HG03460 (cell line): ENCODE measurements at regions not wholly inside any gene's neighbourhood (a gene's known extent, or its start where the extent isn't known, plus 50 kb on each side); places are given as distances from the start of the nearest gene placed in this dataset.
"Not testable (repeated sequence)": the region's sequence is repeated elsewhere in the genome, so short reads cannot be mapped to it uniquely, and the experiment has no call there.

Experiments
- ATAC-seq: cut with Tn5 transposase; IDR thresholded peaks from one replicate; pipeline ENCODE4 v1.9.1; 2021; ENCODE audit not compliant: unreplicated experiment

DNA sequence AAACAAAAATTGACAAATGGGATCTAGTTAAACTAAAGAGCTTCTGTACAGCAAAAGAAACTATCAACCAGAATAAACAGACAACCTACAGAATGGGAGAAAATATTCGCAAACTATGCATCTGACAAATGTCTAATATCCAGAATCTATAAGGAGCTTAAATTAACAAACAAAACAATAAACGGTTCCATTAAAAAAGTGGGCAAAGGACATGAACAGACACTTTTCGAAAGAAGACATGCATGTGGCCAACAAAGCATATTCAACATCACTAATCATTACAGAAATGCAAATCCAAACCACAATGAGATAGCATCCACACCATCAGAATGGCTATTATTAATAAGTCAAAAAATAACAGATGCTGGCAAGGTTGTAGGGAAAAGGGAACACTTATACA, 50.5 kb upstream of the MED13L start:
- not testable (repeated sequence) for ATAC-seq

DNA sequence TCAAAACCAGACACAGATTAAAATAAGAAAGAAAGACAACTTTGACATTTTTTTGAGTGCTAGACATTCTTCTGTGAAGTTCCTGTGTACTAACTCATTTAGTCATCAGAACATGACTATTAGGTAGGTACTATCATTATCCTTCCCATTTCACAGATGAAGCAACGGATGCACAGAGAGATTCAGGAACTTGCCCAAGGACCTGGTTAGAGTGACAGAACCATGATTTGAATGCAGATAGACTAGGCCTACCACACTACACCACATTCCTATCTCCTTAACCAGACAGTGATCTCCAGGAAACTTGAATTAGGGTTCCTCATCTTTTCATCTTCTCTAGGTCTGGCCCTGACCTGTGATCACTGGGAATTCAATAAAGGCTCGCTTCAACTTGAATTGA, 54.4 kb upstream of the MED13L start:
- ATAC-seq, result no peak

DNA sequence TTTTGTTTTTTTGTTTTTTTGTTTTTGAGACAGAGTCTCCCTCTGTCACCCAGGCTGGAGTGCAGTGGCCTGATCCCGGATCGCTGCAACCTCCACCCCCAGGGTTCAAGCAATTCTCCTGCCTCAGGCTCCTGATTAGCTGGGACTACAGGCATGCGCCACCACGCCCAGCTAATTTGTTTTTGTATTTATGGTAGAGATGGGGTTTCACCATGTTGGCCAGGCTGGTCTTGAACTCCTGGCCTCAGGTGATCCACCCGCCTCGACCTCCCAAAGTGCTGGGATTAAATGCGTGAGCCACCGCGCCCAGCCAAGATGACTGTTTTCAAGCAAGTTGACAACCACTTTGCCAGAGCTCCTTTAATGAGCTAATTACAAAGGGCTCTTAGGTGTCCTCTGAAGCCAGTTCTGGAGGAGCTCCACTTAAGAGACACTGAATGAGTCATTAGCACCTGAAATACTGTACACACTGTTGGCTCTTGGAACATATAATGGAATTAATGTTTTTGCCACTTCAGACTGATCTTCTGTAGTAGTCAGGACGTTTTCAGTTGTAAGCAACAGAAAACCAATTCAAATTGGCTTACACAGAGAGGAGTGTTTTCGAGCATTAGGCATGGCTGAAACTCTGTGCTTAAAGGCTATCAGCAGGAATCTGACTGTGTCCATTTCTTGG, 55.4 kb upstream of the MED13L start:
- no peak for ATAC-seq

DNA sequence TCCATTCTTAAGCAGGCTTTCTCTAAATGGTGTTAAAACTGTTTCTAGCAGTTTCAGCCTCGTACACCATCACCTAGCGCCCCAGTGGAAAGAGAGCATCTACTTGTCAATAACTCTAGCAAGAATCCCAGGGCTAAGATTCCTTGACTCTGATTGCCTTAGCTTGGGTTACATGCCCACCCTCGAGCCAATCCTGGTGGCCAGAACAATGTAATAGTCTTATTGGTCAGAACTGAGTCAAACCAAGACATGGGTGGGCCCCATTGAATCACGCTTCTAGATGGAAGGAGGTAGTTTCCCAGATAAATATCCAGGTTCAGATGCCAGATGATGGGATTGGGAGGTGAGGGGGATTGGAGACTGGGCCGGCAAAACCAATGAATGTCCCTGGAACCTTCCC, 55.9 kb upstream of the MED13L start:
- no peak for ATAC-seq

DNA sequence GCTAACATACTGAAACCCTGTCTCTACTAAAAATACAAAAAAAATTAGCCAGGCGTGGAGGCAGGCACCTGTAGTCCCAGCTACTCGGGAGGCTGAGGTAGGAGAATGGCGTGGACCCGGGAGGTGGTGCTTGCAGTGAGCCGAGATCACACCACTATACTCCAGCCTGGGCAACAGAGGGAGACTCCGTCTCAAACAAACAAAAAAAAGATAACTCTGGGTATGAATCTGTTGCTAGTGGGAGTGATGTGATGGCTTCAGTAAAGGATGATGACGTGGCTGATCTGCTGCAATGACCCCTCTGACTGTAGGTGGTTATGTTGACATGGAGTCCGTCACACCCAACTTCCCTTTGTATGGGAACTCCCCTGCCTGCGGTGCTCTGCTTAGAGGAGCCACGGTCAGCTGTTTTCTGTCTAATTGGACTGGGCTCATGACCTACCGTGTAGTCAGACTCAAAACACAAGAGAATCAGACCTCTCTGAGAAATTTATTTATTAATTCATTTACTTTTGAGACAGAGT, 59.1 kb upstream of the MED13L start:
- peak; percentile 78 for ATAC-seq

DNA sequence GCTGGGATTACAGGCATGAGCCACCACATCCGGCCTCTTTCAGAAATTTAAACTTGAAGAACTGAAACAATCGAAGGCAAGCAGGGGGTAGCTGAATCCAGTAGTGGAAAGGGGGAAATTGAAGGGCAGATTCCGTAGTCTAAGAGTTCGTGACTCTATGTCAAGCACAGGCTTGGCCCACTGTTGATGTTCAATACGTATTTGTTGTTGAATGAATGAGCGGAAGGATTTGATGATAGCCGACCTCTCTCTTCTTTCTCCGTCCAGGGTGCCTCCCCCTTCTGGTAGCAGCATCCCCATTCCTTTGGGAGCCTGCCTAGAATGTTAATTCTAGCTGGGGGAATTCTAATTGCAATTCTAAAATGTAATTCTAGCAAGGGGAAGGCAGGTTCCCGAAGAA, 59.8 kb upstream of the MED13L start:
- no peak for ATAC-seq

DNA sequence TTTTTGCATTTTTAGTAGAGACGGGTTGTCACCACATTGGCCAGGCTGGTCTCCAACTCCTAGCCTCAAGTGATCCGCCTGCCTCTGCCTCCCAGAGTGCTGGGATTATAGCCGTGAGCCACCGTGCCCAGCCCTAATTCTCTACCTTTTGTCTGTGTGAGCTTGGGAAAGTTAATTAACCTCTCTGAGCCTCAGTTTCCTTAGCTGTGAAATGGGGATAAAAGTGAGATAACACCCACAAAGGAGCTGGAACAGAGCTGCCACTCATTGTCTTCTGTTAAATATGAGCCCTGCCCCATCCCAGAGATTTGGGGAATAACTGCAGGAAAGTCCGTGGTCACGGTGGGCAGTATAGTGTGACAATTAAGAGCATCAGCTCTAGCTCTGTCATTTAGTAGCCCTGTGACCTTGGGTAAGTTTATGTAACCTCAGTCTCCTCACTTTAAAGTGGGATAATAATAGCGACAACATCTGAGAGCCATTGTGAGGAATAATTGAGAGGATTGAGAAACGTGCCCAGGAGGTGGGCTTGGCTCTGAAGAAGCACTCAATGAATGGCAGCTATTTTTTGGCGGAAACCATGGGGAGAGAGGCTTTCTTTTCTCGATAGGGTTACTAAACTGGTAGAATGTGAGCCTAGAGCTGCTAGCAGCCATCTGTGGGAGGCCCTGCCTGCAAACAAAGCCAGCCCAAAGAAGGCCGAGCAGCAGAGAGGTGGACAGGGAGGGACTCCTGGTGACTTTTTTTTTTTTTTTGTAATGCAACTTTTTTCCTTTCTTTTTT, 60.8 kb upstream of the MED13L start:
- ATAC-seq, result no peak

DNA sequence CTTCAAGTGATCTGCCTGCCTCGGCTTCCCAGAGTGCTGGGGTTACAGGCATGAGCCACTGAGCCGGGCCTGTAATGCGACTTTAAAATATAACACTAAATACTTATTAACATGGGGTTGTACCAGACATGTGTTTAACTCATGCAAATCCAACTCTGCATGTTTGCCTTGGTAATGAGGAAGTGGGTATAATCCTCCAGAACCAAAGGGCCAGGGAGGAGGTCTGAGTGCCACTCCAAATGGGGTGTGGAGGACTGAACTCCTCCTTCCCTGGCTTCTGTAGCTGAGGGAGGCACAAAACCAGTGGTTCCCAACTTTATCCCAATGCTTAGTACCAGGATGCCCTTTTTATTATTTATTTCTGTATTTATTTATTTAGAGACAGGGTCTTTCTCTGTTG, 61.6 kb upstream of the MED13L start:
- peak; percentile 33 for ATAC-seq

DNA sequence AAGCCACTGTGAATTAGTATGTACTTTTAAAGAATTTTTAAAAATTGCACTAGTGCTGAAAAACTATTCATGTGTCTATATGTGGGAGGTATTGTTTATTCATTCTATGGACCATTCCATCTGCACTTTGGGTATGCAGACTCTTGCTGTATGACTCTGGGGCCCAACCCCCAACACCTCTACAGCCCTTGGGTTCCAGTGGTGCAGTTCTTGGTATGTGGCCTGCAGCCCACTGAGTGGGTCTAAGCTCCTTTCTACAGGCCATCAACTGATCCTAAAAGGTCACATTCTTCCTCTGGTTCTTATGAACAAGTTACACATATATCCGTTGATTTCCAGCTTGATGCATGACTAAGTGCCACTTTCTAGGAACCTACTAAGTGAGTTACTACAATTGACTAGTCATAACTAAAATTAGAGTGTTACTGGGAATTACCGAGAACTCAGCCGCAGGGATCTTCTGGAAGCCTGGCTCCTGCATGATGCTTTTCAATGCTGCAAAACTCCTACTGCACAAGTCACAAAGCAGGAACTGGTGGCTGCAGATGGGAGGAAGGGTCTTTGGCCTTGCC, 62.4 kb upstream of the MED13L start:
- no peak for ATAC-seq

DNA sequence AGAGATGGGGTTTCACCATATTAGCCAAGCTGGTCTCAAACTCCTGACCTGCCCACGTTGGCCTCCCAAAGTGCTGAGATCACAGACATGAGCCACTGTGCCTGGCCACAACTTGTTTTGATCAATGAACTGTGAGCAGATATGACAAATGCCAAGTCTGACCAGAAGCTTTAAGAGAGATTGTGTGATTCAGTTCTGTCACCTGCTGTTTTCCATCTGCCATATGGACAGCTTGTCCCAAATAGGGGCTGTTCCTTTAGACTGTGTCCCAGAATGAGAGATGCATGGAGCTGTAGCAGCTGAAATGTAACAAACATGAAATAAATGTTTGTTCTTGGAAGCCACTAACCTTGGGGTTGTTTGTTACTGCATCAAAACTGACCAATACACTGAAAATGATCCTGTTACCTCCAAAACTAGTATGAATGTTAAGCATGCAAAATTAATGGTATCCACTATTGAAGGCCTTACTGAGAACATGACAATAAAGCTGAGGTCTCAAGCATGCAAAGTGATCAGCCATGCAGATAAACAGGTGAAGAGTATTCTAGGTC, 65.9 kb upstream of the MED13L start:
- no peak for ATAC-seq

DNA sequence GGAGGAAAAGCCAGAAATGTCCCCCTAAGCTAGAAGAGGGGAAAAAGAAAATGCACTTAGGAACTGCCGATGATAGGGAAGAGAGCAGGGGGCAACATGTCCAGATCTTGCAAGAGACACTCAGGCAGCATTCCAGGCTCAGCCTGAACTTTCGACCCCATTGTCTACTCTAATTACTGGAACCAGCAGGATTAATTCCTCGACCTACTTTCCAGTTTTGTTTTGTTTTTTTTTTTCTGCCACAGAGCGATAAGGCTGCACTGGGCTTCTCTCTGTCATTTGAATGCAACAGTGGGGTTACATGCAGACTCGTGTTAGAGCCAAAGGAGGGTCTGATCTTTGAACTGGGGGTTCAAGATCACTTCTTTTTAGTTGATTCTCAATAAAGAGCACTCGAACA, 68.7 kb upstream of the MED13L start:
- no peak for ATAC-seq

DNA sequence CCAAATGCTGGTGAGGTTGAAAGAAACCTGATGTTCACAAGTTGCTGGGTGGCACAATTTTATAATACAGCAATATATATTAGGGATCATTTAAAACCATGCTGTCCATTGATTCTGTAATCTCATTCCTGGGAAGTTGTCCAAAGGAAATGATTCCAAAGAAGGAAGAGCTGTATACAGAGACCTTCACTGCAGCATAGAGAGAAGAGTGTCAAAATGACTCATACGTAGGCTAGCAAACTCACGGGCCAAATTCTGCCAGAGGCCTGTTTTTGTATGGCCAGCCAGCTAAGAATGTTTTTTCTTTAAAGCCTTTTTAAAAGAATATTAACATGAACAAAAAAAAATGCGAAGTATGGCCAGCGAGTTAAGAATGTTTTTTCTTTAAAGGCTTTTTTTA, 69.2 kb upstream of the MED13L start:
- no peak for ATAC-seq

DNA sequence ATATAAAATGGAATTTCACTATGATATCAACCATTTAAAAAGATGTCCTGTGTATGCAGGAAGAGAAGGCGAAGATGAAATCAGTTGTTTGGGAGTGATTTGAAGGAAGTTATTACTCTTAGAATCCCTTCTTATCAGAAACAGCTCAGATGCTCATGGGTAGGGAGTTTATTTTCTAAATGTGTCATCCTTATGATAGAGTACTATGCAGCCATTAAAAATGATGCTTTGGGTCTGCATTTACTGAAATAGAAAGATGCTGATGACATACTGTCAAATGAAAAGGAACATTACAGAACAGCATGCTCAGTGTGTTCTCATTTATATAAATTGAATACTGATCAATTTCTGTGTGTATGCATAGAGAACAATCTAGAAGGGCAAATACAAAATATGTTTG, 69.8 kb upstream of the MED13L start:
- ATAC-seq, result no peak

DNA sequence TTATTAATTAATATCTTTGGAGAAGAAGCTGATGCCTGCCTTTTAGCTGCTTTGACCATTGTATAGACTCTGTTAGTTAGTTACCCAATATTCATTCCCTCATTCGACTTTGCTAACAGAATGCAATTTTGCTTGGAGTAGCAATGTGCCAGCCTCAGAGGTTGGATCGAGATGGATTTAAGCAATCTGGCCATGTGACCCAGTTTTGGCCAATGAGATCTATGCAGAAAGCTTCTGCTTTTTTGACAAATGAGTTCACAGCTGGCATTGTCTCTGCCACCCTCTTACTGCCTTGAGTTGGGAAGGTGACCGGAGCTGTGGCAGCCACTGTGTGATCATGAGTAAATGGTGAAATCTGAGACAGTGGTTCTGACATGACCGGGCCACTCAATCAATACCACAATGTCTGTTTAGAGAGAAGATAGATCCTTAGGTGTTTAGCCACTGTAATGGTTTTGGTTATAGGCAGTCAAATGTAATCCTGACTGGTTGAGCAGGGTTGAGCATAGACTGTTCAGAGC, 74.9 kb upstream of the MED13L start:
- ATAC-seq, result no peak

DNA sequence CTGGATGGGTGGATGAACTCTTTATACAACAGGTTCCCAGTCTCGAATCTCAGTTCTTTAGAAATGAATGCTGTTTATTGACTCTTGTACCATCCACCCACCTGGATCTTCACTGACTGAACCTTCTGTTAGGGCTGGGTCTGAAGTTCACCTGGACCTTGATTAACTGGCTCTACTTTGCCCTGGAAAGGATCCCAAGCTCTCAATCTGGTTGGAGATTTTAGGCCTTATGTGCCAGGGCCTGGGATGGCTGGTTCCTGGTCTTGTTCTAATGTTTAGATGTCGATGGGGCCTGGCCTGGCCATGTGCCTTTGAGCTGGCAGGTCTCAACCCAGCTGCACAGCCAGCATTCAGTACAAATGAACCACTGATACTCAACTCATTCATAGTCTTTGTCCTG, 76.5 kb upstream of the MED13L start:
- no peak for ATAC-seq

DNA sequence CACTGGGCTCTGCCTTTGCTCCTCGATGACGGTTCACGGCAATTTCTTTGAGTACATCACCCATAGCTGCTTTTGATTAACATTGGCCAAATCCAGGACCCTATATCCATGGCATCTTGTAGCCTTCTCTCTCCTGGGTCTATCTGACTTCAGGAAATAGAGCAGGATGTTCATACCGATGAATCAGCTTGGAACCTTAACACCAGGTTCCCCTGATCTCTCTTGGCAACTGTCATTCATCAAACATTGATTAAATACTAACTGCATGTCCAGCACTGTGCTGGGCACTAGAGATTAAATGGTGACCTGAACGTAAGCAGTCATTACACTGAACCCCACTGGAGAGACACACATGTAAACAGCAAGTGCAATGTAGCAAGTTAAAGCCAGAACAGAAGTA, 77.0 kb upstream of the MED13L start:
- no peak for ATAC-seq

DNA sequence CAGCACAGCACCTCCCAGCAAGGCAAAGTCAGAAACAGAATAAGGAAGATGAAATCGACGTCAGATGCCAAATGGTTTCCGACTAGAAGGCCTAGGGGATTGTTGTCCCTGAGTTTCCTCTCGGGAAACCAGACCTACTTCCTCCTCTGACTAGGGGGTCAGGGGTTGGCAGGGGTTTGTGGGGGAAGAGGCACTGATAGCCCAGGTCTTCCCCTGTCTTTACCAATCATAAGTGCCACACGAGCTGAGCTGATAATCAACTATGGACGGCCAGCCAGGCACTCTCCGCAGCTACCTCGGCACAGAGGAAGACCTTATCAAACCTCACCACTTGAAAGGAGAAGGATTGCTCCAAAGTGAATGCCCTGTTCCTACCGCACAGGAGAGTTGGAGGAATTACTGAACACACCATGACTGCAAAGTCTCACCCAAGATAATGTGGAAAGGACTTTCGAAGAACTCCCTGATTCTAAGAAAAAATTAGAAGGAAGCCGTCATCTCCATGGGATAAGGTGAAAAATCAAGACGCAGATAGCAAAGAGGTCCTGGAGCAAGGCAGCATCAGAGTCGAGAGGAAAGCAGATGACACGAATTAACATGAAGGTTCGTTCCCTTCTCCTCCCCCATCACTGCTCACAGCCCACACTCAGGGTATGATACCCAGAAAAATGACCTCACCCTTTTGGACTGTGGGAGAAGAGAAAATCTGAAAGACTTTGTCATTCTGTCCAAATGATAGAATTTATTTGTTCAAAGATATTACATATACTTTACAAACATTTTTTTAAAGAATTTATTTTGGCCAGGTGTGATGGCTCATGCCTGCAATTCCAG, 77.7 kb upstream of the MED13L start:
- ATAC-seq, result no peak

DNA sequence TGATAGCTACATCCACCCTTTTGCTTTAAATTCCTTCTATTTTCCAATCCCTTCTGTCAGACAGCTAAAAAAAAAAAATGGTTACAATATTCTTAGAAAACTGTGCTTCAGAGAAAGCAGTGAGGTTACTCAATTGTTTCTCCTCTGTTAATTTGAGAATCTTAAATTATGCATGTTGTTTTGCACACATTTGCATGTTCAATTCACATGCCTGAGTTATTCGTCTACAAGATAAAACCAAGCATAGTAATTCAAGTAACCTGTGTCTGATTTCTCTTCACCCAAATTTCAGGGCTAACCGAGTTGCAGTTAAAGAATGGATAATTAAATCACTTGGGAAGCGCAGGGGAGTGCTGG, 81.0 kb upstream of the MED13L start:
- no peak for ATAC-seq

DNA sequence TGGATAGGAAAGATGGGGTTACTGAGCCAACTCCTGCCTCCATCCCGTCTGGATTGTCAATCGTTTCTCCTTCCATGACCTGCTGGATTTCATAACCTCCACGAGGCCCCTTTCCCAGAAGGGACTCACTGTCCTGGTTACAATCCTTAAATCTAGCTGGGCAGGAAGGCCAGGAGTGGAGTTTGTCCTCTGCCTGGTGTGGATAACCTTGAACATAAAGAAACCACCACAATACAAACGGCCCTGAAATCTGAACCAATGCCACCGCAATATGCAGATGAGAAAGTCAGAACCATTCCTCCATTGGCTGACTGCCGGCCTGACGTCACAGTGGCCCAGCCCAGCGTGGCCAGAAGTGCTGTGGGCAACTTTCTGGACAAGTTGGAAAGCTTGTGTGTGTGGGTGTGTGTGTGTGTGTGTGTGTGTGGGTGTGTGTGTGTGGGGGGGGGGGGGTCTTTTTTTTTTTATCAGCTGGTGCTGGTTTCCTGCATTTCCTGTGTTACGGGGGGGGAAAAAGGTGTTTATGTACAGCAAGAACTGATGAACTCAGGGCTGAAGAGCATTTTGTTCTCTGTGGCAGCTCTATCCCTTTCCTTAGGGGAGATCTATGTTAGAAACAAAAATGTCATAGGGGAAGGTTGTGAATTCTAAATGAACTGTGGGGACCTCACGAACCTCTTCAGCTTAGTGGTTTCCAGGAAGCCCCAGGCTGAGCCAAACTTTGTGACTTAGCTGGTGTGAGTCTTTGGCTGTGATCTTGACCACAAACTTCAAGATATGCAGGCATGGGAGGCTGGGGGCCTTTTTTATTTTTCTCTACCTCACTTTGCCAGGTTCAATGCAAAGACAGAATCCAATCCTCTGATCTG, 81.6 kb upstream of the MED13L start:
- no peak for ATAC-seq
